ENCODE measurements at regions not wholly inside any gene's neighbourhood (a gene's known extent, or its start where the extent isn't known, plus 50 kb on each side); places are given as distances from the start of the nearest gene placed in this dataset.

DNA sequence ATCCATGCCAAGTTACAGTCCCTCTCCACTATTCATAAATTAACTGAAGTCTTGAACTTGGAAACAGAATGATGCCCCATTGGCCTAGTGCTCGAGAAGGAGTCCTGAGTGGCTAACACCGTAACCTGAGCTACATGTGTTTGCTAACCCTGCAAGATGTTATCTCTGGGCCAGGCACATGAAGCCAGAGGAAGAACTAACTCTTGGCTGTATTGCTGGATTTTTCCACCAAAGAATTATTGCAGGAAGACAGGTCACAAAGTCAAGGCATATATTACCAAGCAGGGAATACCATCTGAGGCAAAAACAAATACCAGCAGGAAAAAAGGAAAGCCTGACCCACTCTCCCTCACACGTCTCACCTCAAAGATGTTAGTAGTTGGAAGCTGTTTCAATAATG is 148.9 kb upstream of the PHACTR1 start:
- H2BK12ac ChIP-seq (ENCODE audit: low read length), result no peak overlapping the region
- no peak overlapping the region for H2BK120ac ChIP-seq (ENCODE audit: low read depth, low read length)
- H2BK15ac ChIP-seq (ENCODE audit: low read length), result no peak overlapping the region

DNA sequence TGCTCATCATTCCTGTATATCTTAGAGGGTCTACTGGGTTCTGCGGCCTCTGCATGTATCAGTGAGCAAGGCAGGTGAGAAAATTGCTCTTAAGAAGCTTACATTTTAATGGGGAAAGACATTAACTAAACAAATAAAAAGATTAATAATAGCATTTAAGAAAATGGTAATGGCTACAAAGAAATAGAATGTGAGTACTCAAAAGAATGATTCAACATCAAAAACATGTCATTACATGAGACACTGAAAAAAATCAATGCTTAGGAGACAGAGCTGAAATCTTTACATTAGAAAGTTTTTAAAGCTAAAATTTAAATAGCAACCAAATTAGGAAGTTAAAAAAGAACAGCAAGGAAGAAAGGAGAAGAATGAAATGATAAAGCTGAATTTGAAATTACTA is 146.9 kb upstream of the PHACTR1 start:
- no peak overlapping the region for H4K91ac ChIP-seq (ENCODE audit: low read depth, low read length, poor library complexity)
- H2BK5ac ChIP-seq (ENCODE audit: low read length), result no peak overlapping the region
- no peak overlapping the region for H3K4me2 ChIP-seq (ENCODE audit: insufficient read depth, low read length, poor library complexity, severe bottlenecking)
- no peak overlapping the region for H3K23ac ChIP-seq (ENCODE audit: low read depth, low read length, poor library complexity)
- WGBS, 2 donors (ENCODE audit: extremely low coverage in 2 of 2, insufficient read length in 2 of 2, insufficient replicate concordance in 1 of 2), result no CpG with 5 or more reads among the region's 1 CpG
- H3K4me3 ChIP-seq (ENCODE audit: low read length in 2 of 2), result no peak overlapping the region
- no peak overlapping the region for H2AFZ ChIP-seq (ENCODE audit: low read length)
- H3K4ac ChIP-seq (ENCODE audit: low read length), result no peak overlapping the region
- DNase-seq (ENCODE audit: low spot score), result no peak
- H2BK120ac ChIP-seq (ENCODE audit: low read depth, low read length), result no peak overlapping the region
- no peaks in the 10 kb centered on the region for H3K27me3 ChIP-seq (ENCODE audit: control insufficient read depth in 3 of 3, insufficient read depth in 3 of 3, low read depth in 1 of 3, low read length in 3 of 3)
- H3K9ac ChIP-seq (ENCODE audit: low read depth, low read length, poor library complexity), result no peak overlapping the region
- no peak overlapping the region for H4K8ac ChIP-seq (ENCODE audit: low read depth, low read length)
- H3K27ac ChIP-seq (replicated peaks; ENCODE audit: low read length), result no peak overlapping the region
- H2AK5ac ChIP-seq (ENCODE audit: low read depth, low read length), result no peak overlapping the region
- H3K9me3 ChIP-seq (replicated peaks in 1 of 2; ENCODE audit: control insufficient read depth in 2 of 2, insufficient read depth in 1 of 2, low read depth in 1 of 2, low read length in 2 of 2), result no peaks in the 10 kb centered on the region
- H3K36me3 ChIP-seq (replicated peaks in 1 of 2; ENCODE audit: control insufficient read depth in 2 of 2, insufficient read depth in 2 of 2, low read length in 2 of 2), result no peaks in the 10 kb centered on the region
- H2BK15ac ChIP-seq (ENCODE audit: low read length), result no peak overlapping the region
- H3K4me1 ChIP-seq (ENCODE audit: control insufficient read depth in 2 of 2, insufficient read depth in 1 of 2, low read depth in 1 of 2, low read length in 2 of 2), result peaks cover 0 to 4% of the 10 kb centered on the region in 2 donors
- H3K18ac ChIP-seq (ENCODE audit: low read length), result no peak overlapping the region
- H3K79me1 ChIP-seq (ENCODE audit: low read depth, low read length), result no peaks in the 10 kb centered on the region
- no peak overlapping the region for H2BK12ac ChIP-seq (ENCODE audit: low read length)
- no peak overlapping the region for H3K14ac ChIP-seq (ENCODE audit: low read length)

More for the DNA sequence above, 148.9 kb upstream of the PHACTR1 start:
- Histone ChIP-seq H4K8ac (ENCODE audit: low read depth, low read length) (no peak overlapping the region), H3K18ac (ENCODE audit: low read length) (no peak overlapping the region), H3K79me1 (ENCODE audit: low read depth, low read length) (no peaks in the 10 kb centered on the region), H3K4me1 (ENCODE audit: control insufficient read depth in 2 of 2, insufficient read depth in 1 of 2, low read depth in 1 of 2, low read length in 2 of 2) (no peaks in the 10 kb centered on the region), H3K27ac (replicated peaks; ENCODE audit: low read length) (no peak overlapping the region), H3K9ac (ENCODE audit: low read depth, low read length, poor library complexity) (no peak overlapping the region), H3K4me3 (ENCODE audit: low read length in 2 of 2) (no peak overlapping the region), H3K27me3 (ENCODE audit: control insufficient read depth in 3 of 3, insufficient read depth in 3 of 3, low read depth in 1 of 3, low read length in 3 of 3) (no peaks in the 10 kb centered on the region), H3K9me3 (replicated peaks in 1 of 2; ENCODE audit: control insufficient read depth in 2 of 2, insufficient read depth in 1 of 2, low read depth in 1 of 2, low read length in 2 of 2) (no peaks in the 10 kb centered on the region), H3K4me2 (ENCODE audit: insufficient read depth, low read length, poor library complexity, severe bottlenecking) (no peak overlapping the region), H3K4ac (ENCODE audit: low read length) (no peak overlapping the region), H2AFZ (ENCODE audit: low read length) (no peak overlapping the region), H3K23ac (ENCODE audit: low read depth, low read length, poor library complexity) (no peak overlapping the region), H2BK5ac (ENCODE audit: low read length) (no peak overlapping the region), H3K14ac (ENCODE audit: low read length) (no peak overlapping the region), H3K36me3 (replicated peaks in 1 of 2; ENCODE audit: control insufficient read depth in 2 of 2, insufficient read depth in 2 of 2, low read length in 2 of 2) (no peaks in the 10 kb centered on the region), H4K91ac (ENCODE audit: low read depth, low read length, poor library complexity) (no peak overlapping the region), H2AK5ac (ENCODE audit: low read depth, low read length) (no peak overlapping the region)
- no peak for DNase-seq (ENCODE audit: low spot score)
- WGBS, 2 donors (ENCODE audit: extremely low coverage in 2 of 2, insufficient read length in 2 of 2, insufficient replicate concordance in 1 of 2), result no CpG with 5 or more reads among the region's 3 CpGs

DNA sequence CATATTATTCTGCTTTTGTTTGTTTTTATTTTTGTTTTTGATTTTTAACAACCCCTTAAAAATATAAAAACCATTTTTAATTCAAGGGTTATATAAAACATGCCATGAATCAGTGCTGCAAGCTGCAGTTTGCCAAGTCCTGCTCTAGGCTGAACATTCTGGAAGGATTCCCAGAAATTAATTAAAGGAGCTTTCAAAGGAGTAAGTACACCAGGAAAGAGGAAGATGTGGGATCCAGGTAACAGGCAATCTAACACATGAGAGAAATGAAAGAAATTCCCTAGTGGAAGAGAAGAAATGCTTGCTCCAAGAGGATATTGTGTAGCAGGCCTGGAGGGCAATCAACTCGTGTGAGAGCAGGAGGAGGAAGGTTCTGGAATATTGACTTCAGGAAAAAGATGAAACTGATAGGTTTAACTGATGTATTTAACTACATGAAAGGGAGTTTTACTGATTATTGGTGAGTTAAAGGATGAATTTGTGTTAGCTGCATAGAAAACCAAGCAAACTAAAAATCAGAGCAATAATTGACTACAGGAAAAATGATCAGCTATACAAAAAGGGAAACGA is 146.0 kb upstream of the PHACTR1 start:
- Histone ChIP-seq H3K9ac (ENCODE audit: low read depth, low read length, poor library complexity) (no peak overlapping the region), H3K23ac (ENCODE audit: low read depth, low read length, poor library complexity) (no peak overlapping the region), H2BK15ac (ENCODE audit: low read length) (no peak overlapping the region), H3K4me2 (ENCODE audit: insufficient read depth, low read length, poor library complexity, severe bottlenecking) (no peak overlapping the region), H2AK5ac (ENCODE audit: low read depth, low read length) (no peak overlapping the region), H3K27me3 (ENCODE audit: control insufficient read depth in 3 of 3, insufficient read depth in 3 of 3, low read depth in 1 of 3, low read length in 3 of 3) (no peaks in the 10 kb centered on the region), H3K27ac (replicated peaks; ENCODE audit: low read length) (no peak overlapping the region), H2BK12ac (ENCODE audit: low read length) (no peak overlapping the region), H4K8ac (ENCODE audit: low read depth, low read length) (no peak overlapping the region), H3K36me3 (replicated peaks in 1 of 2; ENCODE audit: control insufficient read depth in 2 of 2, insufficient read depth in 2 of 2, low read length in 2 of 2) (no peaks in the 10 kb centered on the region), H2AFZ (ENCODE audit: low read length) (no peak overlapping the region), H3K9me3 (replicated peaks in 1 of 2; ENCODE audit: control insufficient read depth in 2 of 2, insufficient read depth in 1 of 2, low read depth in 1 of 2, low read length in 2 of 2) (no peaks in the 10 kb centered on the region), H3K4me1 (ENCODE audit: control insufficient read depth in 2 of 2, insufficient read depth in 1 of 2, low read depth in 1 of 2, low read length in 2 of 2) (peaks cover 0 to 4% of the 10 kb centered on the region in 2 donors), H4K91ac (ENCODE audit: low read depth, low read length, poor library complexity) (no peak overlapping the region), H2BK120ac (ENCODE audit: low read depth, low read length) (no peak overlapping the region), H3K18ac (ENCODE audit: low read length) (no peak overlapping the region), H3K4me3 (ENCODE audit: low read length in 2 of 2) (no peak overlapping the region), H3K79me1 (ENCODE audit: low read depth, low read length) (no peaks in the 10 kb centered on the region), H2BK5ac (ENCODE audit: low read length) (no peak overlapping the region), H3K14ac (ENCODE audit: low read length) (no peak overlapping the region), H3K4ac (ENCODE audit: low read length) (no peak overlapping the region)
- no peak for DNase-seq (ENCODE audit: low spot score)
- no CpG with 5 or more reads among the region's 2 CpGs for WGBS, 2 donors (ENCODE audit: extremely low coverage in 2 of 2, insufficient read length in 2 of 2, insufficient replicate concordance in 1 of 2)

- WGBS, 2 donors (ENCODE audit: extremely low coverage in 2 of 2, insufficient read length in 2 of 2, insufficient replicate concordance in 1 of 2), result no CpG with 5 or more reads among the region's 4 CpGs
- H2AK5ac ChIP-seq (ENCODE audit: low read depth, low read length), result no peak overlapping the region
- peaks cover 0 to 2% of the 10 kb centered on the region in 2 donors for H3K9me3 ChIP-seq (replicated peaks in 1 of 2; ENCODE audit: control insufficient read depth in 2 of 2, insufficient read depth in 1 of 2, low read depth in 1 of 2, low read length in 2 of 2)
- no peak overlapping the region for H3K14ac ChIP-seq (ENCODE audit: low read length)
- no peak overlapping the region for H3K9ac ChIP-seq (ENCODE audit: low read depth, low read length, poor library complexity)
- H2AFZ ChIP-seq (ENCODE audit: low read length), result no peak overlapping the region
- no peak overlapping the region for H2BK5ac ChIP-seq (ENCODE audit: low read length)
- no peak overlapping the region for H3K18ac ChIP-seq (ENCODE audit: low read length)
- H3K27ac ChIP-seq (replicated peaks; ENCODE audit: low read length), result no peak overlapping the region
- H3K4me3 ChIP-seq (ENCODE audit: low read length in 2 of 2), result no peak overlapping the region
- peaks cover 0 to 4% of the 10 kb centered on the region in 2 donors for H3K4me1 ChIP-seq (ENCODE audit: control insufficient read depth in 2 of 2, insufficient read depth in 1 of 2, low read depth in 1 of 2, low read length in 2 of 2)
- no peak overlapping the region for H2BK15ac ChIP-seq (ENCODE audit: low read length)
- H3K36me3 ChIP-seq (replicated peaks in 1 of 2; ENCODE audit: control insufficient read depth in 2 of 2, insufficient read depth in 2 of 2, low read length in 2 of 2), result peaks cover 0 to 2% of the 10 kb centered on the region in 2 donors
- H4K8ac ChIP-seq (ENCODE audit: low read depth, low read length), result no peak overlapping the region
- no peak overlapping the region for H2BK12ac ChIP-seq (ENCODE audit: low read length)
- no peak overlapping the region for H3K23ac ChIP-seq (ENCODE audit: low read depth, low read length, poor library complexity)
- H4K91ac ChIP-seq (ENCODE audit: low read depth, low read length, poor library complexity), result no peak overlapping the region
- H3K4me2 ChIP-seq (ENCODE audit: insufficient read depth, low read length, poor library complexity, severe bottlenecking), result no peak overlapping the region
- no peak overlapping the region for H3K4ac ChIP-seq (ENCODE audit: low read length)
- H3K79me1 ChIP-seq (ENCODE audit: low read depth, low read length), result no peaks in the 10 kb centered on the region
- no peak overlapping the region for H2BK120ac ChIP-seq (ENCODE audit: low read depth, low read length)
- H3K27me3 ChIP-seq (ENCODE audit: control insufficient read depth in 3 of 3, insufficient read depth in 3 of 3, low read depth in 1 of 3, low read length in 3 of 3), result peaks cover 0 to 3% (median 0%) of the 10 kb centered on the region in 3 experiments
- DNase-seq (ENCODE audit: low spot score), result no peak
These were observed 143.4 kb upstream of the PHACTR1 start for GRCh38 chr6:12572896-12573827.
